ENCODE measurements at regions not wholly inside any gene's neighbourhood (a gene's known extent, or its start where the extent isn't known, plus 50 kb on each side); places are given as distances from the start of the nearest gene placed in this dataset.
"Not testable (repeated sequence)": the region's sequence is repeated elsewhere in the genome, so short reads cannot be mapped to it uniquely, and the experiment has no call there.

DNA sequence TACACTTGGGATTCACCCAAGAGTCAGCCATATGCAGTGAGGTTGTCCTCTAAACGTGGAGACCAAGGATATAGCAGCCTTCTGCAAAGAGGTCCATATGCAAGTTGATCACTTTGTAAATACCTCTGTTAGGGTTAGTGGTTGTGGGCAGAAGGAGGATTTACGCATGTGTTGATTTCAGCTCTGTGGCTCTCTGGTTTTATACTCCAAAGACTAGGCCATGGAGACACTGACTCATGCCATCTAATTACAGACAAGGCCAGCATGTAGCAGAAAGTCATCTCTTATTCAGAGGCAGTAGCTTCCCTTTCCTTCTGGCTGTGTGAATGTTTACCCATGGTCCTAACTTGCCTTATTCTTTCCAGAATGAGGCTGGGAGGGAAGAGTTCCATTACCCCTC, 140.9 kb upstream of the GOLGA6L4 start:
- DNase-seq; H3K9me3 ChIP-seq (ENCODE audit: control insufficient read depth in 2 of 3, insufficient read depth in 1 of 3, low read length in 3 of 3); H3K4me1 ChIP-seq (ENCODE audit: control insufficient read depth in 2 of 3, insufficient read depth in 2 of 3, low read depth in 1 of 3, low read length in 3 of 3); H3K4me3 ChIP-seq (ENCODE audit: low read length in 3 of 3); H3K36me3 ChIP-seq (ENCODE audit: control insufficient read depth in 2 of 3, insufficient read depth in 3 of 3, low read length in 3 of 3); FAIRE-seq; H3K27me3 ChIP-seq (ENCODE audit: control insufficient read depth, insufficient read depth, low read length); H3K9ac ChIP-seq (ENCODE audit: low read length in 3 of 3); H3K27ac ChIP-seq (ENCODE audit: low read depth in 2 of 2, low read length in 2 of 2); intact Hi-C loops (cut with DNase I): not testable (repeated sequence)

DNA sequence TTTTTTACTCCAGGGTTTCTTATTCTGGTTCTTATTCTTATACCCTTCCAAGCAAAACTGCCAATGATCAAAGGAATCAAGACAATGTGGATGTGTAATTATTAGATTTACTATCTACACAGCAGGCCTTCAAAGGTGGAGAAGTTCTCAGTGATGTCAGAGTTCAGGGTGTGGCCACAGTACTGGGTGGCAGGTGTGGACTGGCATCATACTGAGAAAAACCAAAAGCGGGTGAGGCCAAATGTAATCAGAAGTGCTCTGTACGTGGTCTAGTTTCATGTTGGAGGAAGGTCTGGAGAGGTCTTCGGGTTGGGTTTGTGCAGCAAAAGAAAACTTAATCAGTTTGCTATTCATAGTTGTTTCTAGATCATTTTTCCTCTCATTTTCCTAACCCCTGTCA, 138.5 kb upstream of the GOLGA6L4 start:
- H3K9me3 ChIP-seq (ENCODE audit: control insufficient read depth in 2 of 3, insufficient read depth in 1 of 3, low read length in 3 of 3); H3K27me3 ChIP-seq (ENCODE audit: control insufficient read depth, insufficient read depth, low read length); DNase-seq; H3K4me3 ChIP-seq (ENCODE audit: low read length in 3 of 3); FAIRE-seq; H3K9ac ChIP-seq (ENCODE audit: low read length in 3 of 3); H3K36me3 ChIP-seq (ENCODE audit: control insufficient read depth in 2 of 3, insufficient read depth in 3 of 3, low read length in 3 of 3); H3K27ac ChIP-seq (ENCODE audit: low read depth in 2 of 2, low read length in 2 of 2); H3K4me1 ChIP-seq (ENCODE audit: control insufficient read depth in 2 of 3, insufficient read depth in 2 of 3, low read depth in 1 of 3, low read length in 3 of 3); intact Hi-C loops (cut with DNase I): not testable (repeated sequence)

DNA sequence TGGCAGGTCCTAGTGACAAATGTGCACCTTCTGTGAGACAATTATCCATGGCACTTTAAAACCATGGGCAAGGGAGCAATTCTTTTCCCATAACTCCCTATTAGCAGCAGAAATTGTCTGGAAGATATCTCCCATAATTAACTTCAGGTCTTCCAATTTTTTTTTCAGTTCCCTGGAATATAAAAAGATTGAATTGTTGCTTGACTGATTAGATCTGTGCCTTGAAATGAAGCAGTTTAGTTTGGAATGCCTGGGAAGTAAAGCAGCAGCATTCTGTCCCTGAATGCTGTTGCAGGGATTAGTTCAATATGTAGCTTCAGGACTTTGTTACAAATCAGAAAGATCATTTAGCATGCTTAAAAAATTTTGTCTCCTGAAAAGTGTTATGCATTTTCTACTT, 137.0 kb upstream of the GOLGA6L4 start:
- H3K4me3 ChIP-seq (ENCODE audit: low read length in 3 of 3) = no peak overlapping the region
- H3K27me3 ChIP-seq (ENCODE audit: control insufficient read depth, insufficient read depth, low read length) = no peaks in the 10 kb centered on the region
- no peak overlapping the region for H3K27ac ChIP-seq (ENCODE audit: low read depth in 2 of 2, low read length in 2 of 2)
- no peaks in the 10 kb centered on the region for H3K9me3 ChIP-seq (ENCODE audit: control insufficient read depth in 2 of 3, insufficient read depth in 1 of 3, low read length in 3 of 3)
- no peaks in the 10 kb centered on the region for H3K4me1 ChIP-seq (ENCODE audit: control insufficient read depth in 2 of 3, insufficient read depth in 2 of 3, low read depth in 1 of 3, low read length in 3 of 3)
- no peaks in the 10 kb centered on the region for H3K36me3 ChIP-seq (ENCODE audit: control insufficient read depth in 2 of 3, insufficient read depth in 3 of 3, low read length in 3 of 3)
- no peak overlapping the region for H3K9ac ChIP-seq (ENCODE audit: low read length in 3 of 3)
- TF ChIP-seq, protein P1, sequence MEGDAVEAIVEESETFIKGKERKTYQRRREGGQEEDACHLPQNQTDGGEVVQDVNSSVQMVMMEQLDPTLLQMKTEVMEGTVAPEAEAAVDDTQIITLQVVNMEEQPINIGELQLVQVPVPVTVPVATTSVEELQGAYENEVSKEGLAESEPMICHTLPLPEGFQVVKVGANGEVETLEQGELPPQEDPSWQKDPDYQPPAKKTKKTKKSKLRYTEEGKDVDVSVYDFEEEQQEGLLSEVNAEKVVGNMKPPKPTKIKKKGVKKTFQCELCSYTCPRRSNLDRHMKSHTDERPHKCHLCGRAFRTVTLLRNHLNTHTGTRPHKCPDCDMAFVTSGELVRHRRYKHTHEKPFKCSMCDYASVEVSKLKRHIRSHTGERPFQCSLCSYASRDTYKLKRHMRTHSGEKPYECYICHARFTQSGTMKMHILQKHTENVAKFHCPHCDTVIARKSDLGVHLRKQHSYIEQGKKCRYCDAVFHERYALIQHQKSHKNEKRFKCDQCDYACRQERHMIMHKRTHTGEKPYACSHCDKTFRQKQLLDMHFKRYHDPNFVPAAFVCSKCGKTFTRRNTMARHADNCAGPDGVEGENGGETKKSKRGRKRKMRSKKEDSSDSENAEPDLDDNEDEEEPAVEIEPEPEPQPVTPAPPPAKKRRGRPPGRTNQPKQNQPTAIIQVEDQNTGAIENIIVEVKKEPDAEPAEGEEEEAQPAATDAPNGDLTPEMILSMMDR (IDR thresholded peaks at IDR 0.05; ENCODE audit: borderline replicate concordance, extremely low read depth, insufficient read depth) = no peak
- FAIRE-seq (no peak), DNase-seq (peak in 1 of 5 donors; percentile 1)
- intact Hi-C loops (cut with DNase I) = no loop called here

DNA sequence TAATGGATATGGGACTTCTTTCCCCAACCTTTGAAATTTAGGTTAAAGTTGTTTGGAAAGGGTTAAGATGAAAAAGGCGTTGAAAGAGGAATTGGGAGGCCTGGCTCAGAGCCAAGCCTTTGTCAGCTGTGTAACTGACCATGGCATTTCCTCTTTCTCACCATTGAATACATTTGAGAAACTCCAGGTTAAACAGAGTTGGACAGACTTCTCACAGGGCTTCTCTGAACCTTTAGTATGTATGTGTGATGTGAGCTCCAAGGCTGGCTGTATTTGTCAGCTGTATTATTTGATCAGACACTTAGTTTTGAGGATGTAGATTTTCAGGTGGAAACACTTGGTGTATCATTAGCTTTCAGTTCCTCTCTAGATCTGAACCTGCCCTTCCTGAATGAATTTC, 136.4 kb upstream of the GOLGA6L4 start:
- DNase-seq (peak in 4 of 5 donors; percentile 13 to 66 (median 40)), FAIRE-seq (no peak)
- H3K4me3 ChIP-seq (ENCODE audit: low read length in 3 of 3) = no peak overlapping the region
- H3K4me1 ChIP-seq (ENCODE audit: control insufficient read depth in 2 of 3, insufficient read depth in 2 of 3, low read depth in 1 of 3, low read length in 3 of 3) = no peaks in the 10 kb centered on the region
- H3K9ac ChIP-seq (ENCODE audit: low read length in 3 of 3) = no peak overlapping the region
- no peaks in the 10 kb centered on the region for H3K27me3 ChIP-seq (ENCODE audit: control insufficient read depth, insufficient read depth, low read length)
- TF ChIP-seq, protein P1 (IDR thresholded peaks at IDR 0.05; ENCODE audit: borderline replicate concordance, extremely low read depth, insufficient read depth) = no peak
- no peaks in the 10 kb centered on the region for H3K36me3 ChIP-seq (ENCODE audit: control insufficient read depth in 2 of 3, insufficient read depth in 3 of 3, low read length in 3 of 3)
- no peaks in the 10 kb centered on the region for H3K9me3 ChIP-seq (ENCODE audit: control insufficient read depth in 2 of 3, insufficient read depth in 1 of 3, low read length in 3 of 3)
- intact Hi-C loops (cut with DNase I) = no loop called here
- H3K27ac ChIP-seq (ENCODE audit: low read depth in 2 of 2, low read length in 2 of 2) = no peak overlapping the region

DNA sequence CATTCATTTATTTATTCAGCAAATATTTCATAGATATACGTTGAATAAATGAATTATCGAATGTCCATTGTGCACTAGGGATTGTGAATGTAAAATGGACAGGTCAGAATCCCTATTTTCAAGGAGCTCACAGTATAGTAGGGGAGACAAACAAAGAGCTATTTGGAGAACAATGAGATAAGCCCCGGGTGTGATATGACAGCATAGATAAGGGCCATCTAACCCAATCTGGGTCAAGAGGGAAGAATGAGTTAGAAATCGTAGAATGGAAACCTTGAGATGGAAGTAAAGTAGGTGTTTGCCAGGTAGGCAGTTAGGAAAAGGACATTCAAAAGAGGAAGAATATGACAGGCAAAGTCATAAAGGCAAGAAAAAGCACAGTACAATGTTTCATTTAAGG, 132.2 kb upstream of the GOLGA6L4 start:
- Histone ChIP-seq H3K4me1 (ENCODE audit: control insufficient read depth in 2 of 3, insufficient read depth in 2 of 3, low read depth in 1 of 3, low read length in 3 of 3) (no peaks in the 10 kb centered on the region), H3K9ac (ENCODE audit: low read length in 3 of 3) (no peak overlapping the region), H3K36me3 (ENCODE audit: control insufficient read depth in 2 of 3, insufficient read depth in 3 of 3, low read length in 3 of 3) (no peaks in the 10 kb centered on the region), H3K4me3 (ENCODE audit: low read length in 3 of 3) (no peak overlapping the region), H3K9me3 (ENCODE audit: control insufficient read depth in 2 of 3, insufficient read depth in 1 of 3, low read length in 3 of 3) (no peaks in the 10 kb centered on the region), H3K27me3 (ENCODE audit: control insufficient read depth, insufficient read depth, low read length) (no peaks in the 10 kb centered on the region), H3K27ac (ENCODE audit: low read depth in 2 of 2, low read length in 2 of 2) (no peak overlapping the region)
- intact Hi-C loops (cut with DNase I) = no loop called here
- FAIRE-seq (no peak), DNase-seq (no peak)
- TF ChIP-seq, protein P1 (IDR thresholded peaks at IDR 0.05; ENCODE audit: borderline replicate concordance, extremely low read depth, insufficient read depth) = no peak

Measured in kidney (tissue), 13 donors.